Smooth muscle cell (in vitro differentiated cells): ENCODE measurements at regions not wholly inside any gene's neighbourhood (a gene's known extent, or its start where the extent isn't known, plus 50 kb on each side); places are given as distances from the start of the nearest gene placed in this dataset.

ENCODE experiments used
- DNase-seq: peaks from one replicate; lab custom pipeline; 2025; ENCODE audit not compliant: unreplicated experiment; lab: John Stamatoyannopoulos, UW
- H2AFZ ChIP-seq: fragments of 200-600 bp; sonication (generic); 2 replicates; pipeline ENCODE4 v1.6.0; 2016; ENCODE audit warnings: antibody characterized with exemption, low read depth, mild to moderate bottlenecking
- H3F3A ChIP-seq: fragments of 200-600 bp; sonication (generic); 2 replicates; pipeline ENCODE4 v1.6.0; 2017; ENCODE audit warnings: antibody characterized with exemption, low read depth
- H3K27ac ChIP-seq: fragments of 200-600 bp; sonication (generic); 2 replicates; pipeline ENCODE4 v1.5.1; 2016; ENCODE audit warnings: low read depth, mild to moderate bottlenecking
- H3K27me3 ChIP-seq: fragments of 200-600 bp; sonication (generic); 2 replicates; pipeline ENCODE4 v1.6.1; 2016; ENCODE audit warnings: low read depth, mild to moderate bottlenecking
- H3K36me3 ChIP-seq: fragments of 200-600 bp; sonication (generic); 2 replicates; pipeline ENCODE4 v1.5.1; 2016; ENCODE audit warnings: low read depth
- H3K4me1 ChIP-seq: fragments of 200-600 bp; sonication (generic); 2 replicates; pipeline ENCODE4 v1.5.1; 2016; ENCODE audit warnings: low read depth
- H3K4me2 ChIP-seq: fragments of 200-600 bp; sonication (generic); 2 replicates; pipeline ENCODE4 v1.6.0; 2016; ENCODE audit warnings: mild to moderate bottlenecking
- H3K4me3 ChIP-seq: fragments of 200-600 bp; sonication (generic); 2 replicates; pipeline ENCODE4 v1.5.1; 2016; ENCODE audit warnings: mild to moderate bottlenecking
- H3K79me2 ChIP-seq: fragments of 200-600 bp; sonication (generic); 2 replicates; pipeline ENCODE4 v1.6.0; 2016; ENCODE audit warnings: low read depth, mild to moderate bottlenecking
- H3K9ac ChIP-seq: fragments of 200-600 bp; sonication (generic); 2 replicates; pipeline ENCODE4 v1.6.0; 2016; ENCODE audit warnings: low read depth
- H3K9me3 ChIP-seq: fragments of 200-600 bp; sonication (generic); replicated peaks from 2 replicates; pipeline ENCODE4 v1.5.1; 2016; ENCODE audit warnings: low read depth
- H4K20me1 ChIP-seq: fragments of 200-600 bp; sonication (generic); 2 replicates; pipeline ENCODE4 v1.6.0; 2016; ENCODE audit warnings: low read depth
- CTCF ChIP-seq: fragments of 200-600 bp; sonication (generic); IDR thresholded peaks from 2 replicates; pipeline ENCODE4 v1.5.1; 2017; ENCODE audit warnings: borderline replicate concordance, mild to moderate bottlenecking, antibody characterized with exemption; ENCODE audit not compliant: insufficient read depth, poor library complexity, severe bottlenecking
- WGBS: methylation state at CpG from one replicate; pipeline ENCODE4 v1.1.7; 2016; ENCODE audit warnings: low lambda C conversion rate; 5-methylcytosine and 5-hydroxymethylcytosine counted together

GRCh38 chr13:63011996-63012395 is 1596.3 kb upstream of the PCDH20 start:
- Histone ChIP-seq H2AFZ (no peak overlapping the region), H3F3A (no peaks in the 10 kb centered on the region), H3K27me3 (no peaks in the 10 kb centered on the region), H3K9me3 (peaks cover 3% of the 10 kb centered on the region), H3K9ac (no peak overlapping the region), H3K36me3 (no peaks in the 10 kb centered on the region), H3K27ac (no peak overlapping the region), H3K4me3 (no peak overlapping the region), H3K4me2 (no peak overlapping the region), H3K4me1 (no peaks in the 10 kb centered on the region), H4K20me1 (no peaks in the 10 kb centered on the region), H3K79me2 (no peaks in the 10 kb centered on the region)
- TF ChIP-seq CTCF, result no peak
- 94% methylated on average over 2 of the region's 2 CpGs for WGBS
- DNase-seq, result no peak

- Histone ChIP-seq H3K4me1 (no peaks in the 10 kb centered on the region), H3F3A (no peaks in the 10 kb centered on the region), H3K9ac (no peak overlapping the region), H3K4me3 (no peak overlapping the region), H3K36me3 (no peaks in the 10 kb centered on the region), H3K27me3 (no peaks in the 10 kb centered on the region), H3K27ac (no peak overlapping the region), H3K9me3 (peaks cover 3% of the 10 kb centered on the region), H3K4me2 (no peak overlapping the region), H3K79me2 (no peaks in the 10 kb centered on the region), H4K20me1 (no peaks in the 10 kb centered on the region), H2AFZ (no peak overlapping the region)
- DNase-seq, result no peak
- no peak for TF ChIP-seq CTCF
Measured at GRCh38 chr13:63010072-63010658, 1594.5 kb upstream of the PCDH20 start.

GRCh38 chr13:63005625-63006024 is 1590.0 kb upstream of the PCDH20 start:
- Histone ChIP-seq H3K4me3 (no peak overlapping the region), H3K9ac (no peak overlapping the region), H3K4me1 (no peaks in the 10 kb centered on the region), H2AFZ (no peak overlapping the region), H3K27ac (no peak overlapping the region), H3K9me3 (peaks cover 3% of the 10 kb centered on the region), H4K20me1 (no peaks in the 10 kb centered on the region), H3K36me3 (no peaks in the 10 kb centered on the region), H3K4me2 (no peak overlapping the region), H3F3A (no peaks in the 10 kb centered on the region), H3K79me2 (no peaks in the 10 kb centered on the region), H3K27me3 (no peaks in the 10 kb centered on the region)
- no peak for TF ChIP-seq CTCF
- no peak for DNase-seq

GRCh38 chr13:62997696-62998095 is 1582.0 kb upstream of the PCDH20 start:
- H3K79me2 ChIP-seq, result no peaks in the 10 kb centered on the region
- no peak overlapping the region for H2AFZ ChIP-seq
- no peaks in the 10 kb centered on the region for H3K4me1 ChIP-seq
- no peaks in the 10 kb centered on the region for H3K9me3 ChIP-seq
- WGBS, result 55% methylated on average over 1 of the region's 1 CpG
- no peak overlapping the region for H3K4me2 ChIP-seq
- no peak for DNase-seq
- no peaks in the 10 kb centered on the region for H4K20me1 ChIP-seq
- no peaks in the 10 kb centered on the region for H3K27me3 ChIP-seq
- H3K36me3 ChIP-seq, result no peaks in the 10 kb centered on the region
- no peak for TF ChIP-seq CTCF
- H3K27ac ChIP-seq, result no peak overlapping the region
- H3F3A ChIP-seq, result no peaks in the 10 kb centered on the region
- H3K4me3 ChIP-seq, result no peak overlapping the region
- no peak overlapping the region for H3K9ac ChIP-seq
